ENCODE measurements at regions not wholly inside any gene's neighbourhood (a gene's known extent, or its start where the extent isn't known, plus 50 kb on each side); places are given as distances from the start of the nearest gene placed in this dataset.

DNA sequence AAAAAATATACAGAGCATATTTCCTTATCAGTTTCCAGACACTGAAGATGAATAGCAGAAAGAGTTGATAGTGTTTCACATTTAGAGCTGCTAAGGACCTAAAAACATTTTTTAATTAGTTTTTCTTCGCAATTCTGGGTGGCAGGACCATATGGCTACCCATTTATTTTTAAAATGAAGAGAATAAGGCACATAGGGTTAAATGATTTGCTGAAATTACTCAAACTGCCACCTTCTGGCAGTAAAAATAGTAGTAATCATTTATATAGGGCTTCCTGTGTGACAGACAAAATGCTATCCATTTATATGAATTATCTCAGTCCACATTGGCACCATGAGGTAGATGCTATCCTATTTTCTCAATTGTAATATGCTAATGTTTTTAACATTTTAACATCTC is 108.6 kb upstream of the CCDC196 start:
- TF ChIP-seq, protein P1, sequence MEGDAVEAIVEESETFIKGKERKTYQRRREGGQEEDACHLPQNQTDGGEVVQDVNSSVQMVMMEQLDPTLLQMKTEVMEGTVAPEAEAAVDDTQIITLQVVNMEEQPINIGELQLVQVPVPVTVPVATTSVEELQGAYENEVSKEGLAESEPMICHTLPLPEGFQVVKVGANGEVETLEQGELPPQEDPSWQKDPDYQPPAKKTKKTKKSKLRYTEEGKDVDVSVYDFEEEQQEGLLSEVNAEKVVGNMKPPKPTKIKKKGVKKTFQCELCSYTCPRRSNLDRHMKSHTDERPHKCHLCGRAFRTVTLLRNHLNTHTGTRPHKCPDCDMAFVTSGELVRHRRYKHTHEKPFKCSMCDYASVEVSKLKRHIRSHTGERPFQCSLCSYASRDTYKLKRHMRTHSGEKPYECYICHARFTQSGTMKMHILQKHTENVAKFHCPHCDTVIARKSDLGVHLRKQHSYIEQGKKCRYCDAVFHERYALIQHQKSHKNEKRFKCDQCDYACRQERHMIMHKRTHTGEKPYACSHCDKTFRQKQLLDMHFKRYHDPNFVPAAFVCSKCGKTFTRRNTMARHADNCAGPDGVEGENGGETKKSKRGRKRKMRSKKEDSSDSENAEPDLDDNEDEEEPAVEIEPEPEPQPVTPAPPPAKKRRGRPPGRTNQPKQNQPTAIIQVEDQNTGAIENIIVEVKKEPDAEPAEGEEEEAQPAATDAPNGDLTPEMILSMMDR (IDR thresholded peaks at IDR 0.05): no peak
- TF ChIP-seq ZFX (IDR thresholded peaks at IDR 0.05; ENCODE audit: borderline replicate concordance): no peak

Data from 22Rv1 (cell line).